ENCODE measurements at regions not wholly inside any gene's neighbourhood (a gene's known extent, or its start where the extent isn't known, plus 50 kb on each side); places are given as distances from the start of the nearest gene placed in this dataset.
"Not testable (repeated sequence)": the region's sequence is repeated elsewhere in the genome, so short reads cannot be mapped to it uniquely, and the experiment has no call there.

DNA sequence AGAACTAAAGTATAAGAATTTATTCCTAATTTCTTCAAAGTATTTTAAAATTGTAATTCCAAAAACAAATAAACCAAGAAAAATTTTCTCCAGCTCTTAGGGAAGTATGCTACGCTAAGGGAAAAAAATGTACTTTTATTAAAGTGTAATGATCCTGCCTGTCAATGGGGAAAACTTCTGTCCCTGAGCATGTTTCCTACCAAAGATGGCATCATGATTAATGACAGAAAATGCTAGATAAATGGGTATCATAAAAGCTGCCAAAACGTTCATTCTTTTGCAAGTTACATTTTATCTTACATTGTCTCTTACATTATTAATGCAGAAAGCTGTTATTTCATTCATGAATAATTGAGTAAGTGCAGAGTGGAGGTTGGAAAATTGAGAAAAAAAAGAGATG is 443.4 kb downstream of the TECRL start:
- H3K27ac ChIP-seq (ENCODE audit: low read length) = no peak overlapping the region
- no peak for ATAC-seq
- no peaks in the 10 kb centered on the region for H3K27me3 ChIP-seq (ENCODE audit: control insufficient read depth, insufficient read depth, low read length)
- TF ChIP-seq SIN3A (IDR thresholded peaks at IDR 0.05; ENCODE audit: borderline replicate concordance, insufficient read depth, low read depth, low read length) (no peak), POLR2AphosphoS5 (IDR thresholded peaks at IDR 0.05; ENCODE audit: low read depth, low read length) (no peak), TCF7L2 (IDR thresholded peaks at IDR 0.05; ENCODE audit: low read depth, low read length) (no peak)
- TF ChIP-seq, protein P1, sequence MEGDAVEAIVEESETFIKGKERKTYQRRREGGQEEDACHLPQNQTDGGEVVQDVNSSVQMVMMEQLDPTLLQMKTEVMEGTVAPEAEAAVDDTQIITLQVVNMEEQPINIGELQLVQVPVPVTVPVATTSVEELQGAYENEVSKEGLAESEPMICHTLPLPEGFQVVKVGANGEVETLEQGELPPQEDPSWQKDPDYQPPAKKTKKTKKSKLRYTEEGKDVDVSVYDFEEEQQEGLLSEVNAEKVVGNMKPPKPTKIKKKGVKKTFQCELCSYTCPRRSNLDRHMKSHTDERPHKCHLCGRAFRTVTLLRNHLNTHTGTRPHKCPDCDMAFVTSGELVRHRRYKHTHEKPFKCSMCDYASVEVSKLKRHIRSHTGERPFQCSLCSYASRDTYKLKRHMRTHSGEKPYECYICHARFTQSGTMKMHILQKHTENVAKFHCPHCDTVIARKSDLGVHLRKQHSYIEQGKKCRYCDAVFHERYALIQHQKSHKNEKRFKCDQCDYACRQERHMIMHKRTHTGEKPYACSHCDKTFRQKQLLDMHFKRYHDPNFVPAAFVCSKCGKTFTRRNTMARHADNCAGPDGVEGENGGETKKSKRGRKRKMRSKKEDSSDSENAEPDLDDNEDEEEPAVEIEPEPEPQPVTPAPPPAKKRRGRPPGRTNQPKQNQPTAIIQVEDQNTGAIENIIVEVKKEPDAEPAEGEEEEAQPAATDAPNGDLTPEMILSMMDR (IDR thresholded peaks at IDR 0.05) = no peak
- TF ChIP-seq, protein P2, sequence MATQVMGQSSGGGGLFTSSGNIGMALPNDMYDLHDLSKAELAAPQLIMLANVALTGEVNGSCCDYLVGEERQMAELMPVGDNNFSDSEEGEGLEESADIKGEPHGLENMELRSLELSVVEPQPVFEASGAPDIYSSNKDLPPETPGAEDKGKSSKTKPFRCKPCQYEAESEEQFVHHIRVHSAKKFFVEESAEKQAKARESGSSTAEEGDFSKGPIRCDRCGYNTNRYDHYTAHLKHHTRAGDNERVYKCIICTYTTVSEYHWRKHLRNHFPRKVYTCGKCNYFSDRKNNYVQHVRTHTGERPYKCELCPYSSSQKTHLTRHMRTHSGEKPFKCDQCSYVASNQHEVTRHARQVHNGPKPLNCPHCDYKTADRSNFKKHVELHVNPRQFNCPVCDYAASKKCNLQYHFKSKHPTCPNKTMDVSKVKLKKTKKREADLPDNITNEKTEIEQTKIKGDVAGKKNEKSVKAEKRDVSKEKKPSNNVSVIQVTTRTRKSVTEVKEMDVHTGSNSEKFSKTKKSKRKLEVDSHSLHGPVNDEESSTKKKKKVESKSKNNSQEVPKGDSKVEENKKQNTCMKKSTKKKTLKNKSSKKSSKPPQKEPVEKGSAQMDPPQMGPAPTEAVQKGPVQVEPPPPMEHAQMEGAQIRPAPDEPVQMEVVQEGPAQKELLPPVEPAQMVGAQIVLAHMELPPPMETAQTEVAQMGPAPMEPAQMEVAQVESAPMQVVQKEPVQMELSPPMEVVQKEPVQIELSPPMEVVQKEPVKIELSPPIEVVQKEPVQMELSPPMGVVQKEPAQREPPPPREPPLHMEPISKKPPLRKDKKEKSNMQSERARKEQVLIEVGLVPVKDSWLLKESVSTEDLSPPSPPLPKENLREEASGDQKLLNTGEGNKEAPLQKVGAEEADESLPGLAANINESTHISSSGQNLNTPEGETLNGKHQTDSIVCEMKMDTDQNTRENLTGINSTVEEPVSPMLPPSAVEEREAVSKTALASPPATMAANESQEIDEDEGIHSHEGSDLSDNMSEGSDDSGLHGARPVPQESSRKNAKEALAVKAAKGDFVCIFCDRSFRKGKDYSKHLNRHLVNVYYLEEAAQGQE (IDR thresholded peaks at IDR 0.05; ENCODE audit: insufficient read depth in 1 of 2, low read depth in 2 of 2, low read length in 1 of 2) = no peak
- intact Hi-C loops (cut with micrococcal nuclease; ENCODE audit: unreplicated experiment) (no loop called here), in situ Hi-C loops (cut with HindIII; ENCODE audit: low pct_unique_long_range_greater_than_20kb, low sequenced_read_pairs) (no loop called here)
- H3K36me3 ChIP-seq (ENCODE audit: control insufficient read depth, insufficient read depth, low read length) = no peaks in the 10 kb centered on the region
- no peak overlapping the region for H3K4me3 ChIP-seq (ENCODE audit: low read depth in 2 of 2, low read length in 2 of 2)
- CTCF ChIA-PET = no interaction called here
- H3K9me3 ChIP-seq (ENCODE audit: control insufficient read depth, insufficient read depth, low read depth, low read length) = no peaks in the 10 kb centered on the region
- POLR2A ChIA-PET = no interaction called here
- H3K4me1 ChIP-seq (ENCODE audit: control insufficient read depth, insufficient read depth, low read length) = no peaks in the 10 kb centered on the region
- BruUV-seq (replicated peaks) = no TSS peak
- no peak for DNase-seq (ENCODE audit: low read depth, low spot score)

DNA sequence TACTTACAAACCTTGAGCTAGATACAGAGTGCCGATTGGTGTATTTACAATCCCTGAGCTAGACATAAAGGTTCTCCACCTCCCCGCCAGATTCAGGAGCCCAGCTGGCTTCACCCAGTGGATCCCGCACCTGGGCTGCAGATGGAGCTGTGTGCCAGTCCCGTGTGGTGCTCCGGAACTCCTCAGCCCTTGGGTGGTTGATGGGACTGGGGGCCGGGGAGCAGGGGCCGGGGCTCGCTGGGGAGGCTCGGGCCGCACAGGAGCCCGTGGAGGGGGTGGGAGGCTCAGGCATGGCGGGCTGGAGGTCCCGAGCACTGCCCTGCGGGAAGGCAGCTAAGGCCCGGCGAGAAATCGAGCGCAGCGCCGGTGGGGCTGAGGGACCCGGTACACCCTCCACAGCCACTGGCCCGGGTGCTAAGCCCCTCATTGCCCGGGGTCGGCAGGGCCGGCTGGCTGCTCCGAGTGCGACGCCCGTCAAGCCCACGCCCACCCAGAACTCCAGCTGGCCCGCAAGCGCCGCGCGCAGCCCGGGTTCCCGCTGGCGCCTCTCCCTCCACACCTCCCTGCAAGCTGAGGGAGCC is 466.5 kb downstream of the TECRL start:
- CTCF ChIA-PET; H3K36me3 ChIP-seq (ENCODE audit: control insufficient read depth, insufficient read depth, low read length); H3K4me1 ChIP-seq (ENCODE audit: control insufficient read depth, insufficient read depth, low read length); H3K9me3 ChIP-seq (ENCODE audit: control insufficient read depth, insufficient read depth, low read depth, low read length); POLR2A ChIA-PET; H3K27me3 ChIP-seq (ENCODE audit: control insufficient read depth, insufficient read depth, low read length); ATAC-seq; in situ Hi-C loops (cut with HindIII; ENCODE audit: low pct_unique_long_range_greater_than_20kb, low sequenced_read_pairs); H3K4me3 ChIP-seq (ENCODE audit: low read depth in 2 of 2, low read length in 2 of 2); H3K27ac ChIP-seq (ENCODE audit: low read length); BruUV-seq (replicated peaks); intact Hi-C loops (cut with micrococcal nuclease; ENCODE audit: unreplicated experiment); DNase-seq (ENCODE audit: low read depth, low spot score): not testable (repeated sequence)

DNA sequence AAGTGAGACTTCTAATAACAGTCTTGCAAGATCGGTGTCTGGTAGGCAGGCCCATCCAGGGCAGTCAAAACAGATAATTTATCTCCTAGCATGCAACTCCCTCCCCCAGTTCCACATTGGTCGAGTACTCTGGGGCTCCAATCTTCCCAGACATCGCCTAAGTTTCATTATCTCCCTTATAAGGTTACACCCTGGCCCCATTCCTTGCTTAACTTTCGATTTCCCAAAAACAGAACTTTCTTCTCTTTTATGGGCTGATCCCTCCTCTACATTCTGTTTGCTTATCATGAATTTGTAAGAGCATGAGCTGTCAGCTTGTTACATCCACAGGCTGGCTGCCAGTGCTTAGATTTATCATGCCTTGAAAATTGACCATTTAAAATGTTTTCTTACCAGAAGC is 471.3 kb downstream of the TECRL start:
- H3K4me1 ChIP-seq (ENCODE audit: control insufficient read depth, insufficient read depth, low read length) = no peaks in the 10 kb centered on the region
- CTCF ChIA-PET = no interaction called here
- H3K9me3 ChIP-seq (ENCODE audit: control insufficient read depth, insufficient read depth, low read depth, low read length) = no peaks in the 10 kb centered on the region
- H3K27ac ChIP-seq (ENCODE audit: low read length) = no peak overlapping the region
- in situ Hi-C loops (cut with HindIII; ENCODE audit: low pct_unique_long_range_greater_than_20kb, low sequenced_read_pairs) = no loop called here
- intact Hi-C loops (cut with micrococcal nuclease; ENCODE audit: unreplicated experiment) = no loop called here
- H3K36me3 ChIP-seq (ENCODE audit: control insufficient read depth, insufficient read depth, low read length) = no peaks in the 10 kb centered on the region
- no TSS peak for BruUV-seq (replicated peaks)
- no peaks in the 10 kb centered on the region for H3K27me3 ChIP-seq (ENCODE audit: control insufficient read depth, insufficient read depth, low read length)
- H3K4me3 ChIP-seq (ENCODE audit: low read depth in 2 of 2, low read length in 2 of 2) = no peak overlapping the region
- no peak for ATAC-seq
- POLR2A ChIA-PET = no interaction called here
- DNase-seq (ENCODE audit: low read depth, low spot score) = no peak
- TF ChIP-seq POLR2AphosphoS5 (IDR thresholded peaks at IDR 0.05; ENCODE audit: low read depth, low read length) = no peak
- TF ChIP-seq SIN3A (IDR thresholded peaks at IDR 0.05; ENCODE audit: borderline replicate concordance, insufficient read depth, low read depth, low read length) = no peak
- TF ChIP-seq, protein P1 (IDR thresholded peaks at IDR 0.05) = no peak
- no peak for TF ChIP-seq TCF7L2 (IDR thresholded peaks at IDR 0.05; ENCODE audit: low read depth, low read length)
- TF ChIP-seq, protein P2 (IDR thresholded peaks at IDR 0.05; ENCODE audit: insufficient read depth in 1 of 2, low read depth in 2 of 2, low read length in 1 of 2) = no peak

Measured in Panc1 (cell line).